Pancreas (tissue), 10 donors: ENCODE measurements at regions not wholly inside any gene's neighbourhood (a gene's known extent, or its start where the extent isn't known, plus 50 kb on each side); places are given as distances from the start of the nearest gene placed in this dataset.

Source experiments
- ATAC-seq, 4 donors: fragments of 200-7000 bp; cut with Tn5 transposase; one replicate each; pipeline versions ENCODE4 v1.8.0 to v1.9.1; 2020; ENCODE audit warnings: mild to moderate bottlenecking in 4 of 4, moderate library complexity in 4 of 4
- DNase-seq, 6 donors: peaks; one replicate each; pipeline ENCODE4 v3.0.0-alpha.2; 2020
- FAIRE-seq: peaks from 2 replicates; lab custom pipeline; 2012; peaks lifted over from hg19 to GRCh38; lab: Jason Lieb, UNC
- H3K27ac ChIP-seq, 4 donors: fragments of 200-600 bp; sonication (generic); 1 replicate in 3 of 4; 2 replicates in 1 of 4; pipeline versions ENCODE4 v1.5.0 to v1.8.0; 2020
- H3K27me3 ChIP-seq, 4 donors: fragments of 200-600 bp; one replicate each; pipeline ENCODE4 v1.8.0; 2021
- H3K36me3 ChIP-seq, 3 donors: fragments of 200-600 bp; sonication (generic) in 1 of 3; one replicate each; pipeline versions ENCODE4 v1.5.0 to v1.8.0; 2020 to 2021
- H3K4me1 ChIP-seq, 3 donors: fragments of 200-600 bp; one replicate each; pipeline ENCODE4 v1.8.0; 2021
- H3K4me3 ChIP-seq, 4 donors: fragments of 200-600 bp; sonication (generic) in 2 of 4; one replicate each; pipeline versions ENCODE4 v1.5.0 to v1.8.0; 2020 to 2021
- H3K9me3 ChIP-seq, 4 donors: fragments of 200-600 bp; one replicate each; pipeline ENCODE4 v1.8.0; 2021
- WGBS, 2 donors: extraction: QIAGEN DNeasy Blood & Tissue Kit; methylation state at CpG; one replicate each; pipeline ENCODE4 v1.1.7; 2013; 5-methylcytosine and 5-hydroxymethylcytosine counted together
- intact Hi-C, 3 donors: fragments of 100-400 bp; cut with DNase I; formaldehyde crosslinking; loops; one replicate each; pipeline versions ENCODE4 v1.11.1 to v1.14.2; 2022
- TF ChIP-seq, protein P1 (sequence below), 4 donors: fragments of 200-600 bp; sonication (generic) in 3 of 4; IDR thresholded peaks; one replicate each; pipeline versions ENCODE4 v1.5.0 to v1.8.0; 2021; ENCODE audit warnings: antibody characterized with exemption in 4 of 4
- donor health status: healthy with polysubstance abuse.
- donor health status: DM: no; HTN: no; CAD: no; lungs with moderate emphysema.
- donor health status: DM: no; HTN: no; CAD: no.
- donor health status: control.
- donor health status: control.
- donor health status: Bipolar disorder and iron deficiency.
- donor health status: DM: yes; HTN: yes; CAD: no.
- donor health status: DM: no; HTN: no; CAD: no.
- donor health status: DM: no; HTN: no; CAD: no.
- donor health status: DM: yes; HTN: yes; CAD: no.

DNA sequence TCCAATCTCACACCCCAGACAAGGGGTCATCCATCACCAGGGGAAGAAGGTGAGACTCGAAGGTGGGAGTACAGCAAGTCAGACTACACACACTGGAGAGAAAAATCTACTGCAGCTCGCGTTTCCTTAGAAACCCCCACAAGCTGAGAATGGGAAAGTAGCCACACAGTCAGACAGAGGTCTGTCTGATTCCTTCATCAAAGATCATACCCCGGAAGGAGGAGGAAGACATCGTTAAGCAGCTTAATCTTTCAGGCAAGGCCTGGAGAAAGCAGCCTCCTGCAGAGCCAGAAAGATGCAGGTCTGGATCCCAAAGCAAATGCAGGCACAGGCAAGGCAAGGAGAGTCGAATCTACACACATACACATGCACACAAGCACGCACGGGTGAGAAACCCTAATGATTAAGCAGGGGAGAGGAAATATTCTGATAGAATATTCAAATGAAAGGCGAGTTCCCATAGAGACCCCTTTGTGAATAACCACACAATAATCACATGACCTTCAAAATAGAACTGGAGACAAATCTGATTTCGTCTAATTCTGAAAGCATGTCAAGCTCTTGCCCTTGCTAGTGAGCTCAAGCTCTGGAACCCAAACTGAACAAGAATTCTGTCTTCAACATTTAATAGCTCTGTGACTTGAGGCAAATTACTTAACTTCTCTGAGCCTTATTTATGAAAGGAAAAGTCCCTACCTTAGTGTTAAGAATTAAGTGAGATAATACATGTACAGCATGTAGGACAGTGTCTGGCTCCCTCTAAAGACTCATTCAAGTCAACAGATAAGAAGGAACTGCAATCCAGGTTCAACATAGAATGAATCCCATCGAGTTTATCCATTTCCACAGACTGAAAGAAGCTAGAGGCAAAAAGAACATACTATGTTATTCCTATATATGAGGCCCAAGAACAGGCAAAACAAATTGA is 387.8 kb downstream of the OMA1 start:
- 53 to 73% methylated on average over 11 of the region's 11 CpGs for WGBS, 2 donors
- ATAC-seq (no peak), FAIRE-seq (no peak), DNase-seq (no peak)
- Histone ChIP-seq H3K27me3 (no peaks in the 10 kb centered on the region), H3K4me1 (no peaks in the 10 kb centered on the region), H3K4me3 (no peak overlapping the region), H3K9me3 (no peaks in the 10 kb centered on the region), H3K27ac (no peak overlapping the region), H3K36me3 (no peaks in the 10 kb centered on the region)
- intact Hi-C loops: no loop called here
- TF ChIP-seq, protein P1, sequence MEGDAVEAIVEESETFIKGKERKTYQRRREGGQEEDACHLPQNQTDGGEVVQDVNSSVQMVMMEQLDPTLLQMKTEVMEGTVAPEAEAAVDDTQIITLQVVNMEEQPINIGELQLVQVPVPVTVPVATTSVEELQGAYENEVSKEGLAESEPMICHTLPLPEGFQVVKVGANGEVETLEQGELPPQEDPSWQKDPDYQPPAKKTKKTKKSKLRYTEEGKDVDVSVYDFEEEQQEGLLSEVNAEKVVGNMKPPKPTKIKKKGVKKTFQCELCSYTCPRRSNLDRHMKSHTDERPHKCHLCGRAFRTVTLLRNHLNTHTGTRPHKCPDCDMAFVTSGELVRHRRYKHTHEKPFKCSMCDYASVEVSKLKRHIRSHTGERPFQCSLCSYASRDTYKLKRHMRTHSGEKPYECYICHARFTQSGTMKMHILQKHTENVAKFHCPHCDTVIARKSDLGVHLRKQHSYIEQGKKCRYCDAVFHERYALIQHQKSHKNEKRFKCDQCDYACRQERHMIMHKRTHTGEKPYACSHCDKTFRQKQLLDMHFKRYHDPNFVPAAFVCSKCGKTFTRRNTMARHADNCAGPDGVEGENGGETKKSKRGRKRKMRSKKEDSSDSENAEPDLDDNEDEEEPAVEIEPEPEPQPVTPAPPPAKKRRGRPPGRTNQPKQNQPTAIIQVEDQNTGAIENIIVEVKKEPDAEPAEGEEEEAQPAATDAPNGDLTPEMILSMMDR (IDR thresholded peaks at IDR 0.05): no peak

DNA sequence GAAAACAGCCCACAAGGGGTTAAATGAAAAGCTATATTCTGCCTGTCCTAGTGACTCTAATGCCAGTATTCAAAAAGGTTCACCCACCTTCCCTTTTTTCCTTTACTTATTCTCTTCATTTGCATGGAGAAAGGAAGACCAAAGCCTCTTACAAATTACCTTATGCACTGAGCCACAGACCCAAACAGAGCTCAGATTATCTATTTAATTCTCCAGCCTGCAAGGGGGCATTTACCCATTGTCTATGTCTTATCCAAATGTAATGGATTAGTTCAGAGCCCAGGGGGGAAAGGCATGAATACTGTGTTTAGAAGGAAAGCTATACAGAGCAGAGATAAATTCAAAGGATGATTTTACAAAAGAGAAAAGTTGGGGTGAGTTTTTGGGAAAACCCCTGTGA is 388.5 kb downstream of the OMA1 start:
- Histone ChIP-seq H3K27me3 (no peaks in the 10 kb centered on the region), H3K27ac (no peak overlapping the region), H3K4me1 (no peaks in the 10 kb centered on the region), H3K4me3 (no peak overlapping the region), H3K36me3 (no peaks in the 10 kb centered on the region), H3K9me3 (no peaks in the 10 kb centered on the region)
- FAIRE-seq (no peak), ATAC-seq (no peak), DNase-seq (no peak)
- intact Hi-C loops: no loop called here
- TF ChIP-seq, protein P1 (IDR thresholded peaks at IDR 0.05): no peak

DNA sequence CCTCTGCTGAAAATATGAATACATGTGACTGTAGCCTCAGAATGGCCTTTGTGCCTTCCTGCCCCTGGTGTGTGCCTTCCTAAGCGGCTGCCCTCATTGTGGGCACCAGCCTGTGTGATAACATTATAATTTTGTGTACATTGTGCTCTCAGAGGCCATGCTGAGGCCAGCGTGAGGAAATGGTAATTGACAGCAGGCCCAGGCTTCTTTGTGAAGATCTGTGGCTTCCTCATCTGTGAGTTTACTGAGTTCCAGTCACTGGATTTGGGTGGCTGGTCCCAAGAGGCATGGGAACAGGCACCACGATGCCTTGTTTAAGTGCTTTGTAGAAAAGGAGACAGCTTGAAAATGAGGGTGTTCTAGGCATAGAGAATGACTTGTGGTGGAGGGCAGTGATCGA is 389.3 kb downstream of the OMA1 start:
- Histone ChIP-seq H3K4me3 (no peak overlapping the region), H3K27me3 (no peaks in the 10 kb centered on the region), H3K9me3 (no peaks in the 10 kb centered on the region), H3K36me3 (no peaks in the 10 kb centered on the region), H3K4me1 (no peaks in the 10 kb centered on the region), H3K27ac (no peak overlapping the region)
- TF ChIP-seq, protein P1 (IDR thresholded peaks at IDR 0.05): no peak
- FAIRE-seq (no peak), ATAC-seq (no peak), DNase-seq (no peak)
- WGBS, 2 donors: 63 to 70% methylated on average over 4 of the region's 4 CpGs
- intact Hi-C loops: no loop called here

DNA sequence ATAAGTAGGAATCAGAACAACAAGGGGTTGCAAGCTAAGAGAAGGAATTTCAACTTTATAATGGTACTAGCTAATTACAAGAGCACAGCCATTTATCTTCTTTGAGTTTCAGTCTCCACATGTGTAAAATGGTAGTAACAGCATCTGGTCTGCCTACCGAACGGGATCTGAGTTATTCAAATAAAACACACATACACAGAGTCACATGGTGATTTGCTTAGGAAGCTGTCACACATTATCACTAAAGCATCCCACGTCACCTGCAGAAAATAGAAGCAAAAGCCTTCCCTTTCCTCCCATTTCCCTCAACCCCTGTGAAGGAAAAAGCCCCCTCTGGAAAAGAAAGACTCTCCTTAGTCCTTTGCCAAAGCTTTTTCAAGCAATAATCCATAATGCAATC is 389.7 kb downstream of the OMA1 start:
- WGBS, 2 donors: 81 to 86% methylated on average over 3 of the region's 3 CpGs
- Histone ChIP-seq H3K4me1 (no peaks in the 10 kb centered on the region), H3K27ac (no peak overlapping the region), H3K9me3 (no peaks in the 10 kb centered on the region), H3K36me3 (no peaks in the 10 kb centered on the region), H3K27me3 (no peaks in the 10 kb centered on the region), H3K4me3 (no peak overlapping the region)
- TF ChIP-seq, protein P1 (IDR thresholded peaks at IDR 0.05): no peak
- intact Hi-C loops: no loop called here
- no peak for DNase-seq
- no peak for FAIRE-seq
- ATAC-seq: no peak

DNA sequence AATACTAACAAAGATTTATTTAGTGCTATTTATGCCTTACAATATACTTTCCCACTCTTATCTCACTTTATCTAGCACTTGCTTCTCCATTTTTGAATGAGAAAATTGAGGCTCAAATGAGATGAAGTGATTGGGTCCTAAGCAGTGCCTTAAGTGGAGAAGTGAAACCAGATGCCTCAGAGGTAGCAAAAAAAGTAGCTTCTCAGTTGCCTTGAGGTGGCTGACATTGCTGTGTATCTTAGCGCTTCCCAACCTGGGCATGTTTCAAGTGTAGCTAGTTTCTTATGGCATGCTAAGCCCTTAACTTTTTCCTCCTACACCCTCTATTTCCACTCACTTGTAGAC is 390.4 kb downstream of the OMA1 start:
- H3K9me3 ChIP-seq: no peaks in the 10 kb centered on the region
- WGBS, 2 donors: 94 to 100% methylated on average over 1 of the region's 1 CpG
- DNase-seq: no peak
- no peaks in the 10 kb centered on the region for H3K36me3 ChIP-seq
- no peaks in the 10 kb centered on the region for H3K4me1 ChIP-seq
- H3K4me3 ChIP-seq: no peak overlapping the region
- H3K27me3 ChIP-seq: no peaks in the 10 kb centered on the region
- H3K27ac ChIP-seq: no peak overlapping the region
- FAIRE-seq: no peak
- TF ChIP-seq, protein P1 (IDR thresholded peaks at IDR 0.05): no peak
- no peak for ATAC-seq
- intact Hi-C loops: no loop called here
